HUDEP-2 (cell line): ENCODE measurements at regions not wholly inside any gene's neighbourhood (a gene's known extent, or its start where the extent isn't known, plus 50 kb on each side); places are given as distances from the start of the nearest gene placed in this dataset.
"Not testable (repeated sequence)": the region's sequence is repeated elsewhere in the genome, so short reads cannot be mapped to it uniquely, and the experiment has no call there.

Experiments
- DNase-seq, 76 experiments: peaks; one replicate each; lab custom pipeline; 2025; ENCODE audit not compliant: unreplicated experiment in 76 of 76; lab: John Stamatoyannopoulos, UW

- DNase-seq: no peak
Measured at GRCh38 chr12:89230376-89231315, 121.7 kb downstream of the DUSP6 start.

DNA sequence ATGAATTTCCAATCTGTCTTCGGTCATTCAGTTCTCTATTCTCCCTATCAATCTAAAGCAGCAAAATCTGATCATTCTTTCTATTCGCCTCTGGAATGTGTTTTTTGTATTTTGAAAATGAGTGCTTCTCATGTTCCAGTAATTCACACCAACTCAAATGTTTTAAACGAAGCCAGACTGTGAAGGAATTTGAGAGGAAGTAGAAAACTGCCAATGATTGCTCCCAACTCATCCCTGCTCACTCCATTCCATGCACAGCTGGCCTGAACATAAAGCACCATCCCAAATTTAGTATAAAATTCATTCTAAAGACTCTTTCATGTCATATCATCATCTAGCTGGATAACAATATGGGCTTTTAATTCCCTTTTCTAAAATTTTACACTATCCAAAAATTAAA is 123.8 kb downstream of the DUSP6 start:
- DNase-seq: no peak

- no peak for DNase-seq
Measured at GRCh38 chr12:89227774-89228173, 124.5 kb downstream of the DUSP6 start.

DNA sequence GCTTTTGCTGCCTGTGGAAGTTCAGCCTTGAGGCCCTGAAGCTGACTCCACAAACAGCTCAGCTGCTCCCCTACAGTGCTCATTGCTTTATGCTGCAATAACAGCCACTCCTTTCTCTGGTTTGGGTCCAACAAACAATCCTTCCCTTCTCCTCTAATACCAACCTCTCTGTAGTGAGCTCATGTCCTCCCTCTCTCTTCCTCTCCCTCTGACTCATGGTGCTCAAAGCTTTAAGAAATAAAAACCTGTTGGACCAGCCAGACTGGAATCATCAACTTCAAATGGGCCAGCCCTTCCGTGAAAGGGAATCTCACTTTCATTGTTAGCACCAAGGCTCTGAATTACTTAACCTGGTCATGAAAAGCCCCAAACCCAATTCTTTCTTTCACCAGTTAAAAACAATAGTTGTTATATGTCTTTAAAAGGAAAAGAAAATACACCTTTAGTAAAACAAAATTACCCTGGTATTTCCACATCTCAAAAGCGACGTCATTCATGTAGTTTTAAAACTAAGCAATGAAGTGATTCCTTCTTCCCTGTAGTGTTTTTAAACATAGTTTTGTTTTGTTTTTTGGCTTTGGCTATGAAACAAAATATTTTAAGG is 126.4 kb downstream of the DUSP6 start:
- no peak for DNase-seq

GRCh38 chr12:89225401-89225800 is 126.9 kb downstream of the DUSP6 start:
- no peak for DNase-seq

DNA sequence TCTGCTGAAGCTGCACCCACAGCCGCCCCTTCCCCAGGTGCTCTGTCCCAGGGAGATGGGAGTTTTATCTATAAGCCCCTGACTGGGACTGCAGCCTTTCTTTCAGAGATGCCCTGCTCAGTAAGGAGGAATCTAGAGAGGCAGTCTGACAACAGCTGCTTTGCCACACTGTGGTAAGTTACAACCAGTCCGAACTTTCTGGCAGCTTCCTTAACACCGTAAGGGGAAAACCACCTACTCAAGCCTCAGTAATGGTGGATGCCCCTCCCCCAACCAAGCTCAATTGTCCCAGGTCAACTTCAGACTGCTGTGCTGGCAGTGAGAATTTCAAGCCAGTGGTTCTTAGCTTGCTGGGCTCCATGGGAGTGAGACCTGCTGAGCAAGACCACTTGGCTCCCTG is 129.7 kb downstream of the DUSP6 start:
- not testable (repeated sequence) for DNase-seq

- no peak for DNase-seq
Measured at GRCh38 chr12:89217472-89217871, 134.8 kb downstream of the DUSP6 start.

DNA sequence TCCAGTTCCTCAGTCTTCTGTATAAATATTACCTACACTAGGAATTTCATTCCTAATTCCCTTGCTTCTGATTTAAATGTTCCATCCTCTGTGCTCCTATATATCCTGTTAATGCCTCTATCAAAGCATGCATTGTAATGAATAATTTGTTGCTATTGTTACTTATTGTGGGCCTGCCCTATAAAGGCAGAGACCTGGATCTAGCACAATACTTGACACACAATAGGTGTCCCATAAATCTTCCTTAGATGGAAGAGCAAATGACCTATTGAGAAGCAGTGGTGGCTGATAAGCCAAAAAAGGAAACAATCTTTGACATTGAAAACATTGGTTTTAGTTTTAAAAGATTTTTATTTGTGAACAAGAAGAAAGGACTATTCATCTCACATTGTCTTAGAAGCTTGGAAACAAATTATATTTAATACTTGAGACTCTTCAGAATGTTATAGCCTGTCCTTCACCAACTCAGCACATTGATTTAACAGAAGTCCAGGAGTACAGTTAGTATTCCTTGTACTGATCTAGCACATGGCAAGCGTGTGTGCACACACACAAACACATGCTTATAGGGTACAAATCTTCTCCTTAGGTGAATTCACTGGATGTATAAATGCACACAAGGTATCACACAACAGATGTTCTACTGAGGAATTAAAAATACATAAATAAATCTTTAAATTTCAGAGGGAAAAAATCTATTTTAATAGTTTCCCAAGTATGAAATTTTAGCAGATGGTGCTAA is 135.9 kb downstream of the DUSP6 start:
- no peak for DNase-seq

DNA sequence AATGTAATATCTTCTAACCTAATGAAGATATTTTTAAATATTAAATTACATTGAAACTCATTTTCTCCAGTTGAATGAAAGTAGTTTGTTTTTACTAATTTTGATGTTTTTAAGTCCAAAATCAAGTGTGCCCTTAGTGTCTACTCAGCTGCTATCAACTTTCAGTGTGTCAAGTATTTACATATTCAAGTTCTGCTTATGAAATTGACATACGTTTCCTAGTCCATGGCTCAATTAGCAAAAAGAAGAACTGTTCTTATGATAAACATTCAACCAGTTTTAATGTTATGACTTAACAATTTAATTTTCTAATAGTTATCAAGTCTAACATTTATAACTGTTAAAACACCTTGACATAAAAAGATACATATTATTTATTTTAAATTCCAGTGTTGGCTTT is 137.1 kb downstream of the DUSP6 start:
- DNase-seq: no peak

- DNase-seq: no peak
Measured at GRCh38 chr12:89213747-89214146, 138.6 kb downstream of the DUSP6 start.

DNA sequence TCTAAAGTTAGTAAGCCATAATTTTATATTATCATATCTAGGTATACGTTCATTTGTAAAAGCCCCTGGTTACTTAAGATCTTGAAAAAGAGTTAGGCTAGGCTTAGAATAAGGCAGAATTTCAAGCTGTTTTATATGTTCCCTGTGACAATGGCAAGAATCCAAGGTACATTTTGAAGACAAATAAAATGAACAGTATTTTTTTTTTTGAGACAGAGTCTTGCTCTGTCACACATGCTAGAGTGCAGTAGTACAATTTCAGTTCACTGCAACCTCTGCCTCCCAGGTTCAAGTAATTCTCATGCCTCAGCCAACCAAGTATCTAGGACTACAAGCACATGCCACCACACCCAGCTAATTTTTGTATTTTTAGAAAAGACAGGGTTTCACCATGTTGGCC is 139.2 kb downstream of the DUSP6 start:
- DNase-seq: no peak

GRCh38 chr12:89212339-89212771 is 139.9 kb downstream of the DUSP6 start:
- no peak for DNase-seq

- no peak for DNase-seq
Measured at GRCh38 chr12:89211456-89211855, 140.8 kb downstream of the DUSP6 start.

DNA sequence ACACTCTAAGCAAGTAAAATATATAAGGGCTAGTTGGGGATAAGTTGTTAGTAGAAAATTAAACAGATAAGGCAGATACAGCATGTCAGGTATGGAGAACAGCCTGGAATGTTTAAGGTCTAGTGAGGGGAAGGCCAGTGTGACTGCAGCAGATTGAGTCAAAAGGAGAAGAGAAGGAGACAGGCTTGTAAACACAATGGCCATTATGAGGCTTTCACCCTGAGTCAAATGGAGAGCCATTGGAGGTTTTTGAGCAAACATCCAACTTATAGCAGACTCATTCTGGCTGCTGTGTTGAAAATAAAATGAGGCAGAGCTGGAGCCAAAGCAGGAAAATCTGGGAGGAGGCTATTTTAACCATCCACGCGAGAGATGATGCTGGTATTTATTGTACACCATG is 142.0 kb downstream of the DUSP6 start:
- DNase-seq: no peak

DNA sequence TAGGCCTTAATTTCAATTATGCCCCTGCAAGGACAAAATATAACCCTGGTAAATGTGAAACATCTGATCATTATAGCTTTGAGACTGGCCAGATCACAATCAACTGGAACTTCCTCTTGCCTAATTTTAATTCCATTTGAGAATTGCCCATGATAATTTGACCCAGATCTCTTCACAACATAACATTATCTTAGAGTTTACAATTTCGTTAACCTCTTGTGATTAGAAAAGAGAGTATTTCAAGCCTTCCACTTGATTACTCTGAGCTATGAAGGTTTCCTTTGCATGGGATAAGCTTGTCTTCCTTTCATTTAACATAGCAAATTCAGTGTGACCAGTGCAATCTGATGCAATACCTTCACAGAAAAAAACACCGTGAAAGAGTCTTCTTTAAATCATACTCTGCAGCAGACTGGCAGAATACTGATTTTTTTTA is 143.6 kb downstream of the DUSP6 start:
- no peak for DNase-seq

GRCh38 chr12:89206390-89206789 is 145.9 kb downstream of the DUSP6 start:
- DNase-seq: no peak

DNA sequence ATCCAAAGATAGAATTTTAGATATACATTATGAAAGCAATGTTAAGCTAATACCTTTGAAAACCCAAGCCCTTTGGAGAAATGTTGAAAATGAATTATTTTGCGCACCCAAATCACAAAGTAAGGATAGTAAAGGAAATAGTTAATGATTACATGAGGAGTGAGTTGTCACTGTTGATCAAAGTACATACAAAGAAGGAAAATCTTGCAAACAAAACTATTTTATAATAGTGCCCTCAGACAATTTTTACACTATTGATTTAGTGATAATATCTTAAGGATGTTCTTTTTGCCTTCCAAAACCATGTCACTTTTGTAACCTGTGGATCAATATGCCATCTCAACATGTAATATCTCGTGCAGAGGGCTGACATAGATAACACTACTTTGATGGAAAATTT is 146.8 kb downstream of the DUSP6 start:
- no peak for DNase-seq

DNA sequence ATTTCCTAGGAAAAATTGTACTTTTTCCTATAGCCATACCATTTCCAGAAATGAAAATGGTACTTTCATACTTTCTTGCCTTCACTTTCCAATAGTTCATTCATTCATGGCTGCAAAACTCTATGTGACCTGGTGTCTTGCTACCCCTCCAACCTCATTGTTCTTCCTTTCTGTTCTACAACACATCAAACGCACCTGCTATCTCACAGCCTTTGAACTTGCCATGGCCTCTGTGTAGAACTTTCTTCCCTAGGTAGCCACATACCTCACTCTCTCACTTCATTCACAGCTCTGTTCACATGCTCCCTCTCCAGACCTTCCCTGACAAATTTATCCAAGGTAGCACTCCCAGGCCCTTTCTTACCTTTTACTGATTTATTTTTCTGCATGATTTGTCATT is 149.2 kb downstream of the DUSP6 start:
- DNase-seq: no peak

GRCh38 chr12:89200217-89200616 is 152.1 kb downstream of the DUSP6 start:
- no peak for DNase-seq

DNA sequence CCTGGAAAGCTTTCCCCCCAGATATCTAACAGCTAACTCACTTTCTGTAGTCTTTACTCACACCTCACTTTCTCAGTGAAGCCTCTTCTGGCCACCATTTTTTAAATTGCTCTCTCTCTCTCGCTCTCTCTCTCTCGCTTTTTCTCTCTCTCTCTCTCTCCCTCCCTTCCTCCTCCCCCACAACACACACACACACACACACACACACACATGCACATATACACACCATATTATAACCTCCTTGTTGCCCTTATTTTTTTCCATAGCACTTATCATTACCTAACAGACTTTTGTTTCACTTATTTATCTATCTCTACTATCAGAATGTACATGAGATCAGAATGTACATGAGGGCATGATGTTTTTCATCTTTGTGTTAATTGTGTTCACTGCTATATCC is 156.8 kb downstream of the DUSP6 start:
- peak in 2 of 76 experiments; percentile 6 to 7 for DNase-seq

GRCh38 chr12:89194683-89195082 is 157.6 kb downstream of the DUSP6 start:
- no peak for DNase-seq
